Type B pancreatic cell (in vitro differentiated cells): ENCODE measurements at regions not wholly inside any gene's neighbourhood (a gene's known extent, or its start where the extent isn't known, plus 50 kb on each side); places are given as distances from the start of the nearest gene placed in this dataset.
A peak's percentile ranks its signal among the peaks of the same experiment; 100 is the strongest.

Source experiments
- DNase-seq: peaks from one replicate; pipeline ENCODE4 v3.0.0; 2021; ENCODE audit warnings: mixed read lengths; ENCODE audit not compliant: unreplicated experiment; ENCODE audit errors: extremely low spot score
- H3K27ac Mint-ChIP-seq: 2 replicates; pipeline ENCODE4 v1.8.0; 2021; ENCODE audit warnings: mild to moderate bottlenecking, mixed read lengths
- H3K27me3 Mint-ChIP-seq: 2 replicates; pipeline ENCODE4 v1.8.0; 2021; ENCODE audit warnings: mixed read lengths
- H3K36me3 Mint-ChIP-seq: 2 replicates; pipeline ENCODE4 v1.8.0; 2021; ENCODE audit warnings: mixed read lengths
- H3K4me1 Mint-ChIP-seq: one replicate; pipeline ENCODE4 v1.8.0; 2021; ENCODE audit warnings: mixed read lengths; ENCODE audit not compliant: unreplicated experiment
- H3K4me3 Mint-ChIP-seq: 2 replicates; pipeline ENCODE4 v1.8.0; 2021; ENCODE audit warnings: mild to moderate bottlenecking, mixed read lengths
- H3K9me3 Mint-ChIP-seq: 2 replicates; pipeline ENCODE4 v1.8.0; 2021; ENCODE audit warnings: mixed read lengths
- TF ChIP-seq, protein P1 (sequence below): fragments of 200-600 bp; sonication (generic); conservative IDR thresholded peaks from 2 replicates; pipeline ENCODE4 v1.5.0; 2021; ENCODE audit warnings: antibody characterized with exemption, mild to moderate bottlenecking

DNA sequence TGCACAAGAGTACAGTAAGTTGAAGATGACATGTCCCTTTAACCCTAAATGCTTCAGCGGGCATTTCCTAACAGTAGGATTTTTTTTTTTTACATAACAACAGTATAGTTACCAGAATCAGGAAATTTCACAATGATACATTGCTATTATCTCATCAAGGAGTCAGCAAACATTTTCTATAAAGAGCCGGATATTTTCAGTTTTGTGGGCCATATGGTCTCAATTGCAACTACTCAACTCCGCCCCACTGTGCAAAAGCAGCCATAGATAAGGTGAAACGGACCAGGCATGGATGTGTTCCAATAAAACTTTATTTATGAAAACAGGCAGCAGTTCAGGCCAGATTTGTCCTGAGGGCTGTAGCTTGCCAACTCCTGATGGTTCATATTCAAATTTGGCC lies 130.6 kb downstream of the SMAD6 start:
- H3K9me3 Mint-ChIP-seq: no peaks in the 10 kb centered on the region
- H3K27ac Mint-ChIP-seq: peak overlapping the region; percentile 32
- DNase-seq: no peak
- H3K36me3 Mint-ChIP-seq: no peaks in the 10 kb centered on the region
- H3K27me3 Mint-ChIP-seq: no peaks in the 10 kb centered on the region
- TF ChIP-seq, protein P1, sequence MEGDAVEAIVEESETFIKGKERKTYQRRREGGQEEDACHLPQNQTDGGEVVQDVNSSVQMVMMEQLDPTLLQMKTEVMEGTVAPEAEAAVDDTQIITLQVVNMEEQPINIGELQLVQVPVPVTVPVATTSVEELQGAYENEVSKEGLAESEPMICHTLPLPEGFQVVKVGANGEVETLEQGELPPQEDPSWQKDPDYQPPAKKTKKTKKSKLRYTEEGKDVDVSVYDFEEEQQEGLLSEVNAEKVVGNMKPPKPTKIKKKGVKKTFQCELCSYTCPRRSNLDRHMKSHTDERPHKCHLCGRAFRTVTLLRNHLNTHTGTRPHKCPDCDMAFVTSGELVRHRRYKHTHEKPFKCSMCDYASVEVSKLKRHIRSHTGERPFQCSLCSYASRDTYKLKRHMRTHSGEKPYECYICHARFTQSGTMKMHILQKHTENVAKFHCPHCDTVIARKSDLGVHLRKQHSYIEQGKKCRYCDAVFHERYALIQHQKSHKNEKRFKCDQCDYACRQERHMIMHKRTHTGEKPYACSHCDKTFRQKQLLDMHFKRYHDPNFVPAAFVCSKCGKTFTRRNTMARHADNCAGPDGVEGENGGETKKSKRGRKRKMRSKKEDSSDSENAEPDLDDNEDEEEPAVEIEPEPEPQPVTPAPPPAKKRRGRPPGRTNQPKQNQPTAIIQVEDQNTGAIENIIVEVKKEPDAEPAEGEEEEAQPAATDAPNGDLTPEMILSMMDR: no peak
- H3K4me1 Mint-ChIP-seq: peaks cover 15% of the 10 kb centered on the region
- H3K4me3 Mint-ChIP-seq: no peak overlapping the region

DNA sequence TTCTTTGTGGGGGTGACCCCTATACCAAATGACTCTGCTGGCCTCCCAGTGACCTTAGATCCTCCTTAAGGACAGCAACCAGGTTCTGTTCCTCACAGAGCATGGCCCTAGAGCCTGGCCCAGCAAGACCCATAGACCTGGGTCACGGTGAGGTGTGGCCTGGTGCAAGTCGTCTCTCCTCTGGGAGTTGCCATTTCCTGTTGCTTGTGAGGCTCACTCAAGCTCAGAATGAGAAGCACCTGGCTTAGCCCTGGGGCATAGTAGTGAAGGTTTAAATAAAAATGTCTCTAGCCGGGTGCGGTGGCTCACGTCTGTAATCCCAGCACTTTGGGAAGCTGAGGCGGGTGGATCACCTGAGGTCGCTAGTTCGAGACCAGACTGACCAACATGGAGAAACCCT lies 131.3 kb downstream of the SMAD6 start:
- no peaks in the 10 kb centered on the region for H3K27me3 Mint-ChIP-seq
- peak overlapping the region; percentile 84 for H3K27ac Mint-ChIP-seq
- no peak for DNase-seq
- TF ChIP-seq, protein P1: no peak
- no peaks in the 10 kb centered on the region for H3K9me3 Mint-ChIP-seq
- no peak overlapping the region for H3K4me3 Mint-ChIP-seq
- no peaks in the 10 kb centered on the region for H3K36me3 Mint-ChIP-seq
- H3K4me1 Mint-ChIP-seq: peaks cover 15% of the 10 kb centered on the region

DNA sequence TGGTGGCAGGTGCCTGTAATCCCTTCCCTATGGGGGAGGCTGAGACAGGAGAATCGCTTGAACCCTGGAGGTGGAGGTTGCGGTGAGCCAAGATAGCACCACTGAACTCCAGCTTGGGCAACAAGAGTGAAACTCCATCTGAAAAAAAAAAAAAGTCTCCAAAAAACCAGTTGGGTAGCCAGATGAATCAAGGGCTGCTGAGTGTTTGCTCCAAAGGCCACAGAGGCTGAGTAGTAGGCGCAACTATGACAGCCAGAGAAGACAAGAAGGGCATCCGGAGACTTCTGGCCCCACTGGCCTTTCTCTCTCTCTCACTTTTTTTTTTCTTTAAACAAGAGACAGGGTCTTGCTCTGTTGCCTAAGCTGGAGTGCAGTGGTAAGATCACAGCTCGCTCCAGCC lies 131.8 kb downstream of the SMAD6 start:
- TF ChIP-seq, protein P1: no peak
- Mint-ChIP-seq H3K36me3 (no peaks in the 10 kb centered on the region), H3K4me1 (peaks cover 15% of the 10 kb centered on the region), H3K9me3 (no peaks in the 10 kb centered on the region), H3K4me3 (no peak overlapping the region), H3K27ac (peak overlapping the region; percentile 84), H3K27me3 (no peaks in the 10 kb centered on the region)
- no peak for DNase-seq

DNA sequence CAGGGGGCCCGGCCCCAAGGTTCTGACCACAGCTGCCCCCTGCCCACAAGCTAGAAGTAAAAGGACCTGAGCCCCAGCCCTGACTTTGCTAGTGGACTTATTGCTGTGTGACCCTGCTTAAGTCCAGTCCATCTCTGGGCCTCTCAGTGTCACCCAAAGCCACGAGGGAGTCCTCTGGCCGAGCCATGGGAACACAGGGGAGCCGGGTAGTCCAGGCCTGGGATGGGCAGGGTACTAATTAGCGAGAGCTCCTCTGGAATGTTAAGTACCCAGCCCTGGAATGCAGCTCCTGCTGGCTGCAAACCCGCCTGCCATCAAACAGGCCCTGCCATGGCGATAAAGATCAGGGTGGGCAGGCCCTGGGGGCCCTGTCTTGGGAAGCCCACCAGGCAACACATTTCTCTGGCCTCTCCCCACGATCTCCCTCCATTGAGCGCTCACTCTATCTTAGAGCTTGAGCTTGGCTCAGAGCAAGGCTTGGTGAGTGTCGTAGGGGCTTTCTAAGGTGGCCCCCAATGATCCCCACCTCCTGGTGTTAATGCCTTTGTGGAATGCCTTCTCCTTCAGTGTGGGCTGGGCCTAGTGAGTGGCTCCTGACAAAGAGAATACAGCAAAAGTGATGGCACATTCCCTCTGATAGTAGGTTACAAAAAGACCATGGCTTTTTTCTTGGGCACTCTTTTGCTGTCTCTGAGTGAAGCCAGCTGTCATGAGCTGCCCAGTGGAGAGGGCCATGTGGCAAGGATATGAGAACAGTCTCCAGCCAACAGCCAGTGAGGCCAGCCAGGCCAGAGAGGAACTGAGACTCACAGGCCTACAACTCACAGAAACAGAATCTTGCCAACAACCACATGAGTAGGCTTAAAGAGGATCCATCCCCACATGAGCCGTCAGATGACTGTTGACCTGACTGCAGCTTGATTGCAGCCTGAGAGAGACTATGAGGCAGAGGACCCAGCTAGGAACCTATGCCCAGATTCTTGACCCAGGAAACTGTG lies 133.1 kb downstream of the SMAD6 start:
- Mint-ChIP-seq H3K27me3 (no peaks in the 10 kb centered on the region), H3K4me3 (no peak overlapping the region), H3K36me3 (no peaks in the 10 kb centered on the region), H3K27ac (peak overlapping the region; percentile 84), H3K9me3 (no peaks in the 10 kb centered on the region), H3K4me1 (peaks cover 26% of the 10 kb centered on the region)
- TF ChIP-seq, protein P1: no peak
- no peak for DNase-seq

DNA sequence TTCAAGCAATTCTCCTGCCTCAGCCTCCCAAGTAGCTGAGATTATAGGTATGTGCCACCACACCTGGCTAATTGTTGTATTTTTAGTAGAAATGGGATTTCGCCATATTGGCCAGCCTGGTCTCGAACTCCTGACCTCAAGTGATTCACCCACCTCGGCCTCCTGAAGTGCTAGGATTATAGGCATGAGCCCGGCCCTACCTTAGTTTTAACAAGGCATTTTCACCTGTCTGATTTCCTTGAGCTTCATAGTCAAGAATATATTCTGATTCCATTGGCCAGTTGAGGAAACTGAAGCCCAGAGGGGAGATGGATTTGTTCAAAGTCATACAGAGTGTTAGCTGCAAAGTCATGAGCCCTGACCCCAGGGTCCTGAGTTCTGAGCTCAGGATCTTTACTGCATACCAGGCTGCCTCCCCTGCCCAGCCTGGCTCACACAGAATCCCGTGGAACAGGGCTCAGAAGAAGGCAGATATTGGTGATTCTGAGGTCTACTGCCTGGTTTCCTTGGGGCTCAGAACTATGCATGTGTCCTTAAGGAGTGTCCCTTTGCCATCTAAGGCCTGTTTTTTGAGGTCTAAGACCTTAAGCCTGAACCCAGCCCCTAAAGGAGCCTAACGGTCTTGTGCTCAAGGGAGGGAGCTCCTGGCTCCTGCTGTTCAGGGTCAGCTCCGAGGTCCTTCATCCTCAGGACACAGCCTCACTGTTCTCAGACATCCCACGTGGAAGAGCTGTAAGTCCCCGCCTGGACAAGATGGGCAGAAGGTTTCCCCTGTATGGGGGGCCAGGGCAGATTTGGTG lies 134.4 kb downstream of the SMAD6 start:
- Mint-ChIP-seq H3K36me3 (no peaks in the 10 kb centered on the region), H3K9me3 (no peaks in the 10 kb centered on the region), H3K27me3 (no peaks in the 10 kb centered on the region), H3K4me3 (no peak overlapping the region), H3K27ac (no peak overlapping the region), H3K4me1 (peaks cover 30% of the 10 kb centered on the region)
- DNase-seq: no peak
- TF ChIP-seq, protein P1: no peak
